ENCODE measurements at regions not wholly inside any gene's neighbourhood (a gene's known extent, or its start where the extent isn't known, plus 50 kb on each side); places are given as distances from the start of the nearest gene placed in this dataset.

GRCh38 chr9:14479163-14479560 is 165.2 kb upstream of the NFIB start:
- TF ChIP-seq, protein P1, sequence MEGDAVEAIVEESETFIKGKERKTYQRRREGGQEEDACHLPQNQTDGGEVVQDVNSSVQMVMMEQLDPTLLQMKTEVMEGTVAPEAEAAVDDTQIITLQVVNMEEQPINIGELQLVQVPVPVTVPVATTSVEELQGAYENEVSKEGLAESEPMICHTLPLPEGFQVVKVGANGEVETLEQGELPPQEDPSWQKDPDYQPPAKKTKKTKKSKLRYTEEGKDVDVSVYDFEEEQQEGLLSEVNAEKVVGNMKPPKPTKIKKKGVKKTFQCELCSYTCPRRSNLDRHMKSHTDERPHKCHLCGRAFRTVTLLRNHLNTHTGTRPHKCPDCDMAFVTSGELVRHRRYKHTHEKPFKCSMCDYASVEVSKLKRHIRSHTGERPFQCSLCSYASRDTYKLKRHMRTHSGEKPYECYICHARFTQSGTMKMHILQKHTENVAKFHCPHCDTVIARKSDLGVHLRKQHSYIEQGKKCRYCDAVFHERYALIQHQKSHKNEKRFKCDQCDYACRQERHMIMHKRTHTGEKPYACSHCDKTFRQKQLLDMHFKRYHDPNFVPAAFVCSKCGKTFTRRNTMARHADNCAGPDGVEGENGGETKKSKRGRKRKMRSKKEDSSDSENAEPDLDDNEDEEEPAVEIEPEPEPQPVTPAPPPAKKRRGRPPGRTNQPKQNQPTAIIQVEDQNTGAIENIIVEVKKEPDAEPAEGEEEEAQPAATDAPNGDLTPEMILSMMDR (IDR thresholded peaks at IDR 0.05) = no peak
- TF ChIP-seq, protein P2, sequence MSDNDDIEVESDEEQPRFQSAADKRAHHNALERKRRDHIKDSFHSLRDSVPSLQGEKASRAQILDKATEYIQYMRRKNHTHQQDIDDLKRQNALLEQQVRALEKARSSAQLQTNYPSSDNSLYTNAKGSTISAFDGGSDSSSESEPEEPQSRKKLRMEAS (IDR thresholded peaks at IDR 0.05; ENCODE audit: low read depth) = no peak
- TF ChIP-seq EZH2phosphoT487 (IDR thresholded peaks at IDR 0.05; ENCODE audit: borderline replicate concordance, low read depth) (no peak), TAF1 (IDR thresholded peaks at IDR 0.05; ENCODE audit: borderline replicate concordance, low read depth, low read length) (no peak), TEAD4 (IDR thresholded peaks at IDR 0.05; ENCODE audit: borderline replicate concordance, insufficient read depth) (no peak), RFX5 (IDR thresholded peaks at IDR 0.05; ENCODE audit: low read length) (no peak), REST (IDR thresholded peaks at IDR 0.05; ENCODE audit: low read depth, low read length) (no peak), SMC3 (IDR thresholded peaks at IDR 0.05; ENCODE audit: low read depth, low read length) (no peak), NRF1 (IDR thresholded peaks at IDR 0.05; ENCODE audit: low read depth, low read length) (no peak)
- TF ChIP-seq, protein P3, sequence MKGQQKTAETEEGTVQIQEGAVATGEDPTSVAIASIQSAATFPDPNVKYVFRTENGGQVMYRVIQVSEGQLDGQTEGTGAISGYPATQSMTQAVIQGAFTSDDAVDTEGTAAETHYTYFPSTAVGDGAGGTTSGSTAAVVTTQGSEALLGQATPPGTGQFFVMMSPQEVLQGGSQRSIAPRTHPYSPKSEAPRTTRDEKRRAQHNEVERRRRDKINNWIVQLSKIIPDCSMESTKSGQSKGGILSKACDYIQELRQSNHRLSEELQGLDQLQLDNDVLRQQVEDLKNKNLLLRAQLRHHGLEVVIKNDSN (IDR thresholded peaks at IDR 0.05; ENCODE audit: borderline replicate concordance, low read depth) = no peak
